ENCODE measurements at regions not wholly inside any gene's neighbourhood (a gene's known extent, or its start where the extent isn't known, plus 50 kb on each side); places are given as distances from the start of the nearest gene placed in this dataset.

DNA sequence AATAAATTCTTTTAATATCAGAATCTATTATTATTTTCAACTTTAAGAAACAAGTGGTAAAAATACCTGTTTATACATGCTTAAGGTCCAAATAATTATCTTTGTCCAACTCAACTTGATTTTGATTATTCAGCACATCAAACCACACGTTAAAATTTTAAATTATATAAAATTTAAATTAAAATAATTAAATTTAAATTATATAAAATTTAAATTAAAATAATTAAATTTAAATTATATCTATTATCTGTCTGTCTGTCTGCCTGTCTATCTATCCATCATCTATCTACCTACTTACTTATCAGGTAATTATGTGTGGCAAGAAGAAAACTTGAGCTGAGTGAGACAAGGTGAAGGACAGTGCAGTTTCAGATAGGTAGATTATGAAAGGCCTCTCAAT lies 605.3 kb upstream of the RIOK2 start:
- H3K14ac ChIP-seq (ENCODE audit: insufficient read length) = no peak overlapping the region
- H2BK15ac ChIP-seq (ENCODE audit: low read length) = no peak overlapping the region
- H3K36me3 ChIP-seq (ENCODE audit: control insufficient read depth in 2 of 4, insufficient read depth in 4 of 4, low read length in 3 of 4) = no peaks in the 10 kb centered on the region
- H3K9me3 ChIP-seq (ENCODE audit: insufficient read depth in 2 of 2, low read depth in 1 of 2, low read length in 1 of 2) = peaks cover 0 to 3% of the 10 kb centered on the region in 2 experiments; a peak in 1 of 4 replicates
- H3K4me3 ChIP-seq (ENCODE audit: extremely low read depth in 1 of 4, insufficient read depth in 2 of 4, low read depth in 3 of 4, low read length in 4 of 4) = no peak overlapping the region
- CTCF ChIA-PET (ENCODE audit: partially characterized antibody) = no interaction called here
- FAIRE-seq = no peak
- H3K23ac ChIP-seq (ENCODE audit: insufficient read length) = no peak overlapping the region
- H4K20me1 ChIP-seq (replicated peaks in 1 of 2; ENCODE audit: control insufficient read depth in 1 of 2, insufficient read depth in 2 of 2, low read length in 2 of 2) = no peaks in the 10 kb centered on the region
- H2BK5ac ChIP-seq (ENCODE audit: low read depth, low read length) = no peak overlapping the region
- H2AFZ ChIP-seq (ENCODE audit: low read length) = no peak overlapping the region
- H3K4ac ChIP-seq (replicated peaks; ENCODE audit: insufficient read length, low read depth, low read length) = no peak overlapping the region
- no peak overlapping the region for H3K18ac ChIP-seq (ENCODE audit: extremely low read depth, low read length)
- H2BK120ac ChIP-seq (replicated peaks; ENCODE audit: low read depth, low read length) = no peak overlapping the region
- H3K56ac ChIP-seq (replicated peaks; ENCODE audit: insufficient read length, low read depth, low read length) = no peak overlapping the region
- H4K5ac ChIP-seq (ENCODE audit: insufficient read length, low read depth, low read length) = no peak overlapping the region
- POLR2A ChIA-PET (ENCODE audit: partially characterized antibody) = no interaction called here
- no peak overlapping the region for H3K9ac ChIP-seq (replicated peaks in 1 of 4; ENCODE audit: extremely low read depth in 1 of 4, low read depth in 3 of 4, low read length in 3 of 4)
- H4K91ac ChIP-seq (replicated peaks; ENCODE audit: insufficient read length, low read length) = no peak overlapping the region
- H3K23me2 ChIP-seq (ENCODE audit: low read depth, low read length) = no peaks in the 10 kb centered on the region
- DNase-seq (ENCODE audit: low read depth in 1 of 2, low spot score in 2 of 2) = no peak
- H4K8ac ChIP-seq (ENCODE audit: extremely low read depth, insufficient read depth, low read length) = no peak overlapping the region
- no peak overlapping the region for H3K4me2 ChIP-seq (ENCODE audit: insufficient read depth in 1 of 2, low read depth in 2 of 2, low read length in 2 of 2)
- no peak overlapping the region for H2BK20ac ChIP-seq (ENCODE audit: low read length)
- H3K27me3 ChIP-seq (replicated peaks in 1 of 4; ENCODE audit: control insufficient read depth in 3 of 4, extremely low read depth in 1 of 4, insufficient read depth in 3 of 4, low read length in 3 of 4) = no peaks in the 10 kb centered on the region
- no peak overlapping the region for H2BK12ac ChIP-seq (ENCODE audit: low read depth, low read length)
- H3K79me2 ChIP-seq (ENCODE audit: control insufficient read depth in 1 of 2, insufficient read depth in 2 of 2, low read length in 2 of 2) = no peaks in the 10 kb centered on the region
- no peak overlapping the region for H2AK5ac ChIP-seq (ENCODE audit: low read depth, low read length)
- no peaks in the 10 kb centered on the region for H3K4me1 ChIP-seq (replicated peaks in 1 of 4; ENCODE audit: control insufficient read depth in 3 of 4, insufficient read depth in 4 of 4, low read length in 3 of 4)
- 100% methylated on average over 1 of the region's 1 CpG; no CpG with 5 or more reads in 1 of the 2 experiments for WGBS, 2 experiments (ENCODE audit: extremely low coverage in 1 of 2, insufficient coverage in 1 of 2, insufficient read length in 1 of 2, insufficient replicate concordance in 2 of 2, low coverage in 1 of 2, low lambda C conversion rate in 2 of 2, missing lambda C conversion rate in 1 of 2)
- H3K27ac ChIP-seq (ENCODE audit: low read depth, low read length) = no peak overlapping the region
- no peaks in the 10 kb centered on the region for H3K79me1 ChIP-seq (ENCODE audit: low read depth, low read length)
- TF ChIP-seq TEAD4 (IDR thresholded peaks at IDR 0.05; ENCODE audit: low read depth, low read length) = no peak
- TF ChIP-seq SRF (IDR thresholded peaks at IDR 0.05; ENCODE audit: low read depth, low read length) = no peak
- no peak for TF ChIP-seq GTF2F1 (IDR thresholded peaks at IDR 0.05; ENCODE audit: borderline replicate concordance, low read depth, low read length)
- TF ChIP-seq CBX8 (IDR thresholded peaks at IDR 0.05; ENCODE audit: borderline replicate concordance, low read depth, low read length) = no peak
- TF ChIP-seq RNF2 (IDR thresholded peaks at IDR 0.05; ENCODE audit: borderline replicate concordance, low read depth, low read length, missing control alignments, poor library complexity, severe bottlenecking) = no peak
- TF ChIP-seq KDM1A (IDR thresholded peaks at IDR 0.05; ENCODE audit: borderline replicate concordance, low read length) = no peak
- no peak for TF ChIP-seq EZH2 (IDR thresholded peaks at IDR 0.05; ENCODE audit: low read depth, low read length, severe bottlenecking)
- TF ChIP-seq CREB1 (IDR thresholded peaks at IDR 0.05) = no peak
- TF ChIP-seq YY1 (IDR thresholded peaks at IDR 0.05; ENCODE audit: low read depth, low read length) = no peak
- TF ChIP-seq CHD2 (IDR thresholded peaks at IDR 0.05; ENCODE audit: low read length) = no peak
- TF ChIP-seq PHF8 (conservative IDR thresholded peaks at IDR 0.05; ENCODE audit: low read depth, low read length) = no peak

All from H1 (cell line).